HG02840 (cell line): ENCODE measurements at regions not wholly inside any gene's neighbourhood (a gene's known extent, or its start where the extent isn't known, plus 50 kb on each side); places are given as distances from the start of the nearest gene placed in this dataset.

Experiments used
- ATAC-seq: cut with Tn5 transposase; IDR thresholded peaks from one replicate; pipeline ENCODE4 v1.9.1; 2021; ENCODE audit warnings: mild to moderate bottlenecking, moderate library complexity, moderate number of reproducible peaks; ENCODE audit not compliant: unreplicated experiment, low FRiP score

DNA sequence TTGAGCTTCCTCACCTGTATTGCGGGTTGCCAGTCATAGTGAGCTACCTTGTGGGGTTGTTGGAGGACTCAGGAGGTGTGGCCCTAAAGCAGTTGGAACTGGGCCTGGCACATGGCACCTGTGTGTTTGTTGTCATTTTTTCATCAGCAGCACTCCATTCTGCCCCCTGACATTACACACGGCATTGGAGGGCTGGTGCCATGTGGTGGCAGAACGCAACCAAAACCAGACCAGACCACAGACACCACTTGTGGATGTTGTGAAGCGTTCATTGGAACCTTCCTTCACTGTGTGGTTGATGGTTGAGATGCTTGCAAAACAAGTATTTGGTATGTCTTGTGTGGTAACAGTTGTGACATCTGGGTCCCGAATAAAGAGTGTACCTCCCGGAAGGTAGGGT, 113.2 kb upstream of the ERCC6L2 start:
- ATAC-seq, result no peak

GRCh38 chr9:95760791-95761190, 114.7 kb upstream of the ERCC6L2 start:
- no peak for ATAC-seq

GRCh38 chr9:95757439-95757838, 118.1 kb upstream of the ERCC6L2 start:
- ATAC-seq, result no peak

GRCh38 chr9:95756986-95757385, 118.5 kb upstream of the ERCC6L2 start:
- no peak for ATAC-seq

GRCh38 chr9:95756101-95756500, 119.4 kb upstream of the ERCC6L2 start:
- no peak for ATAC-seq

GRCh38 chr9:95755421-95755730, 120.1 kb upstream of the ERCC6L2 start:
- ATAC-seq, result no peak

DNA sequence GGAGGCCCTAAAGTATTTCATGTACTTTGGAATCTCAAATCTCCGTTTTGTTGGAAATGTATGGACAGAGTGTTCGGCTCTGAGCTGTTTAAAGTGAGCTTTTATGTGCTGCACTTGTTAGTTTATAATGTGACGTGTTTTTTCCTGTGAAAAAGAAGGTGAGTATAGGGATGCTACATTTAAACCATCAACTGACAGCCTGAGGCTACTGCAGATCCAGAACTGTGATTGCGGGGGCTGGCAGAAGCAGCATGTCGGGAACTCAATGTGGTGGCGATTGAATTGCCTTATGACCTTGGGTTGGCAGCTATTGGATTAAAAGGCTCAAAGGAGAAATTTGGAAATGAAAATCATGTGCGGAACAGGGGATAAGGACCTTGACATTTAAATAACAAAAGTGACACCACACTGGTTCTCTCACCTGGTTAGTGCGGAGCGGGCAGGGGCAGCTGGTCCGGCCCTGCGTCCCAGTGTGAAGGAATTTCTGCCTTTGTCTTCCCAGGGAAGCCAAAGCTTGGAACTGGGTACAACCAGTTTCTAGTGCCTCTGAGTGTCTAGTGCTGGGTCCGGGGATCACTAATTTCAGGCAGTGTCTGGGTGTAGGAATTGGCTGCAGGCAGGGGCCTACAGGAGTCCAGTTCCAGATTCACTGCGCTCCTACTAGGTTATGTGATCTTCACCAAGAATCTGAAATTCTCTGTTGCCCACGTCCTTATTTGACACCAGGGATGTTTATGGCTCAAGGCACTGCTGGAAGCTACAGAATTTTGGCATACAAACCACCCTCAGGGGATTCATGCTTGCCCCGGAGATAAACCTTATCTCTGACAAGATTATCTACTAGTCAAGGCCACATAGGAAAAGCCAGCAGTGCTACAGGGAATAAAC, 120.7 kb upstream of the ERCC6L2 start:
- no peak for ATAC-seq

- no peak for ATAC-seq
These were observed 121.6 kb upstream of the ERCC6L2 start for GRCh38 chr9:95753762-95754465.

GRCh38 chr9:95752129-95752731, 123.3 kb upstream of the ERCC6L2 start:
- no peak for ATAC-seq

DNA sequence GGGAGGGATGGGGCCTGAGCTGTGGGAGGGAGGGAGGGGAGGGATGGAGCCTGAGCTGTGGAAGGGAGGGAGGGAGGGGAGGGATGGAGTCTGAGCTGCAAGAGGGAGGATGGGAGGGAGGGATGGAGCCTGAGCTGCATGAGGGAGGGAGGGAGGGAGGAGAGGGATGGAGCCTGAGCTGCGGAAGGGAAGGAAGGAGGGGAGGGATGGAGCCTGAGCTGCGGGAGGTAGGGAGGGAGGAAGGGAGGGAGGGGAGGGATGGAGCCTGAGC, 124.0 kb upstream of the ERCC6L2 start:
- no peak for ATAC-seq

- ATAC-seq, result no peak
These were observed 124.6 kb upstream of the ERCC6L2 start for GRCh38 chr9:95750725-95751519.

DNA sequence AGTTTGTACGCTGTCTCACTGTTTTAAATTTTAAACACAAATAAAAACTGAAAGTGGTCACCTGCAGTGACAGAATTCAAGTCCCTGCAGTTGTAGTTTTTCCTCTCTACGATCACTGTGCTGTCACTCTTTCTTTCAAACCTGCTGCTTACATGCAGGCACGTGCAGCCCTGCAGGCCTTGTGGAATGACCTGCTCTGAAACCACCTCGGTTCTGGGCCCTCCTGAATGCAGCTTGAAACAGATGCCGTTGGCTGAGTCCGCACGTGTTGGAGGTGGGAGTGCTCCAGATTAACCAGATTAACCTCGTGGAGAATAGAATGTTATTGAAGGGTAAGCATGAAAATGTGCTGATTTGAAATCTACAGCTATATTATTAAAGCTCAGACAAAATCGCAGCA, 126.0 kb upstream of the ERCC6L2 start:
- no peak for ATAC-seq

- ATAC-seq, result no peak
These were observed 128.9 kb upstream of the ERCC6L2 start for GRCh38 chr9:95746408-95747180.

- ATAC-seq, result no peak
These were observed 132.7 kb upstream of the ERCC6L2 start for GRCh38 chr9:95742821-95743220.

GRCh38 chr9:95741631-95742030, 133.9 kb upstream of the ERCC6L2 start:
- ATAC-seq, result no peak

GRCh38 chr9:95740217-95741004, 135.1 kb upstream of the ERCC6L2 start:
- no peak for ATAC-seq

DNA sequence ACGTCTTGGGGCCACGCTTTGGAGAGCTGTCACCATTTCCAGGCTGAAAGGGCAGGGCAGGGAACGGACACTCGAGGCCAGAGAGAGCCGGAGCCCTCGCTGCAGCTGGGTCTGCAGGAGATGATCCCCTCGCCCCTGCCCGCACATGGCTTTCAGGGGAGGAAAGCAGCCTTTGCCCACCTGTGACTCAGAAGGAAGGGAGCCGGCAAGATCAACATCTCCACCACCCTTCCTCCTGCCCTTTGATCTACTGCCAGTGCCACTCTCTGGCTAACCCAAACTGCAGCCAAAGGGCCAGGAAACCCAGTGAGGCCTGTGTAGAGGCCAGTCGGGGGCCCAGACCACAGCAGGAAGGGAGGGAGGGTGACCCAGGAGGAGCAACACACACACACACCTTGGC, 137.1 kb upstream of the ERCC6L2 start:
- no peak for ATAC-seq

DNA sequence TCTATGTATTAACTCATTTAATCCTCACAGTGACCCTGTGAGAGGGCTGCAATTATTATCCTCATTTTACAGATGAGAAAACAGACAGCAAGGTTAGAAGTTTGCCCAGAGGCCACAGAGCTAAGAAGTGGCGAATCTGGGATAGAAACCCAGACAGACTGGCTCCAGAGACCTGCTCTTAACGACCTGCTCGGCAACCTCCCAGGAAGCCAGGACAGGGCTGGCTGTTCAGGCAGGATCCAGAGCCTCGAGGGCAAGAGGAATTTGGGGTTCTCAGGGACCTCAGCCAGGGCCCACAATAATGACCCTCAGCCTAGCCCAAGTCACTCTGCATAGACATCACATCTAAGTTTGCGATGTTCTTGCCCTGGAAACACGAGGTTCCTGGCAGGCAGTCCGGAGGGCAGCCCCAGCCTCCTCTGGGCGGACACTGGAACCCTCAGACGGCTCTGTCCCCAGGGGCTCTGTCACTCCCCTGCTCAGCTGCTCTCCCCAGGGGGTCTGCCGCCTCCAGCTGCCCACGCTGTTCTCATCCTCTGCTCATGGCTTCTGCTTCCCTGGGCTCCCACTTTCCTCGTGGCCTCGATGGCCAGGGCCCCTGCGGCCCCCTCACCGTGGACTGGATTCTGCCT, 138.5 kb upstream of the ERCC6L2 start:
- ATAC-seq, result no peak

DNA sequence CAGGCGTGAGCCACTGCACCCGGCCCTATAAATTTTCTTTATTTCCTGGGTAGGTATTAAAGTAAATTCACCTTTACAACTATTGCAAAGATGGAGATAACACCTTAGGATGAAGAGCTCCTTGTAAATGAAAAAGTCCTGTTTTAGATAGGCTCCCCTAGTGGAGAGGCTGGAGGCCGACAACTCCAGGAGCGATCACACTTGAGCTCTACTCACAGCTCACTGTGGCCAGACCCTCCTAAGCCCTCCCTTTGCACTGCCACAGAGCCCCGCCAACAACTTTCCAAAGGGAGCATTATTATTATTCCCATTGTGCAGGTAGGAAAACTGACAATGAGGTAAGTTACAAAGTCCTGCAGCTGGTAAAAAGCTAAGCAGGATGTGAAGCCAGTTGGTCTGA, 139.1 kb upstream of the ERCC6L2 start:
- no peak for ATAC-seq
